ENCODE measurements at regions not wholly inside any gene's neighbourhood (a gene's known extent, or its start where the extent isn't known, plus 50 kb on each side); places are given as distances from the start of the nearest gene placed in this dataset.

DNA sequence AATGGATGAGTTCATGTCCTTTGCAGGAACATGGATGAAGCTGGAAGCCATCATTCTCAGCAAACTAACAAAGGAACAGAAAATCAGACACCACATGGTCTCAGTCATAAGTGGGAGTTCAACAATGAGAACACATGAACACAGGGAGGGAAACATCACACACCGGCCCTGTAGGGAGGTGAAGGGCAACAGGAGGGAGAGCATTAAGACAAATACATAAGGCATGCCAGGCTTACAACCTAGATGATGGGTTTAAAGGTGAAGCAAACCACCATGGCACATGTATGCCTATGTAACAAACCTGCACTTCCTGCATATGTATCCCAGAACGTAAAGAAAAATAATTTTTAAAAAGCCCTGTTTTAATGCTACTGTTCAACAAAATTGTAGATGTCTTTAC, 914.2 kb upstream of the ATXN7L3B start:
- intact Hi-C loops (cut with micrococcal nuclease; ENCODE audit: unreplicated experiment) = no loop called here
- ChIA-PET CTCF (no interaction called here), POLR2A (ENCODE audit: low non-redundant PET) (no interaction called here)
- Histone ChIP-seq H3K36me3 (ENCODE audit: insufficient read depth, low read length, poor library complexity, severe bottlenecking) (no peaks in the 10 kb centered on the region), H3K9me3 (ENCODE audit: low read depth, low read length, poor library complexity, severe bottlenecking) (no peaks in the 10 kb centered on the region), H3K27ac (ENCODE audit: low read depth, low read length, poor library complexity, severe bottlenecking) (no peak overlapping the region), H3K27me3 (replicated peaks; ENCODE audit: insufficient read depth, low read depth, low read length, poor library complexity) (no peaks in the 10 kb centered on the region), H3K4me1 (ENCODE audit: insufficient read depth, low read length, poor library complexity, severe bottlenecking) (peaks cover 16% of the 10 kb centered on the region), H3K4me3 (ENCODE audit: low read depth, low read length, poor library complexity, severe bottlenecking) (no peak overlapping the region)
- TF ChIP-seq, protein P1, sequence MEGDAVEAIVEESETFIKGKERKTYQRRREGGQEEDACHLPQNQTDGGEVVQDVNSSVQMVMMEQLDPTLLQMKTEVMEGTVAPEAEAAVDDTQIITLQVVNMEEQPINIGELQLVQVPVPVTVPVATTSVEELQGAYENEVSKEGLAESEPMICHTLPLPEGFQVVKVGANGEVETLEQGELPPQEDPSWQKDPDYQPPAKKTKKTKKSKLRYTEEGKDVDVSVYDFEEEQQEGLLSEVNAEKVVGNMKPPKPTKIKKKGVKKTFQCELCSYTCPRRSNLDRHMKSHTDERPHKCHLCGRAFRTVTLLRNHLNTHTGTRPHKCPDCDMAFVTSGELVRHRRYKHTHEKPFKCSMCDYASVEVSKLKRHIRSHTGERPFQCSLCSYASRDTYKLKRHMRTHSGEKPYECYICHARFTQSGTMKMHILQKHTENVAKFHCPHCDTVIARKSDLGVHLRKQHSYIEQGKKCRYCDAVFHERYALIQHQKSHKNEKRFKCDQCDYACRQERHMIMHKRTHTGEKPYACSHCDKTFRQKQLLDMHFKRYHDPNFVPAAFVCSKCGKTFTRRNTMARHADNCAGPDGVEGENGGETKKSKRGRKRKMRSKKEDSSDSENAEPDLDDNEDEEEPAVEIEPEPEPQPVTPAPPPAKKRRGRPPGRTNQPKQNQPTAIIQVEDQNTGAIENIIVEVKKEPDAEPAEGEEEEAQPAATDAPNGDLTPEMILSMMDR (conservative IDR thresholded peaks at IDR 0.05; ENCODE audit: low read depth, low read length) = no peak
- TF ChIP-seq EZH2 (IDR thresholded peaks at IDR 0.05; ENCODE audit: borderline replicate concordance, low read depth, low read length, poor library complexity, severe bottlenecking) = no peak
- no peak for DNase-seq (ENCODE audit: low spot score)
- BruUV-seq (replicated peaks) = no TSS peak

DNA sequence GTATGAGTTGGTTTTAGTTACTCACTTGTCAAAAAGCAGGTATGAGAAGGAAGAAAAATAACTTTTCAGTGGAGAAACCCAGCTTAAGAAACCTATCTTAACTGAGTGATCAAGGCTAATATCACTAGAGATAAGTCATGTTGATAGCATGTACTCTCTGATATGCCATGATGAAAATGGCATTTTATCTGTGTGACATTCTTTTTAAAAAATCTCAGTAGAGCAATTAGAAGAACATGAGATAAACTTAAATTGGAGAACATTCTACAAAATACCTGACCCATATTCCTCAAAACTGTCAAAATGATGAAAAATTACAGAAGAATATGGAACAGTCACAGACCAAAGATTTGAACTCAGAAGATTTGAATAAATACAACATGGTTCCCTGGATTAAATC, 912.4 kb upstream of the ATXN7L3B start:
- CTCF ChIA-PET = no interaction called here
- Histone ChIP-seq H3K36me3 (ENCODE audit: insufficient read depth, low read length, poor library complexity, severe bottlenecking) (no peaks in the 10 kb centered on the region), H3K4me3 (ENCODE audit: low read depth, low read length, poor library complexity, severe bottlenecking) (no peak overlapping the region), H3K27ac (ENCODE audit: low read depth, low read length, poor library complexity, severe bottlenecking) (no peak overlapping the region), H3K9me3 (ENCODE audit: low read depth, low read length, poor library complexity, severe bottlenecking) (no peaks in the 10 kb centered on the region), H3K27me3 (replicated peaks; ENCODE audit: insufficient read depth, low read depth, low read length, poor library complexity) (no peaks in the 10 kb centered on the region), H3K4me1 (ENCODE audit: insufficient read depth, low read length, poor library complexity, severe bottlenecking) (no peaks in the 10 kb centered on the region)
- intact Hi-C loops (cut with micrococcal nuclease; ENCODE audit: unreplicated experiment) = no loop called here
- BruUV-seq (replicated peaks) = no TSS peak
- POLR2A ChIA-PET (ENCODE audit: low non-redundant PET) = interaction anchor here (0.6 kb wide), 1 partner anchor 81 kb away, joined by 3 read pairs; no protein-coding TSS in a partner anchor
- DNase-seq (ENCODE audit: low spot score) = no peak
- TF ChIP-seq, protein P1 (conservative IDR thresholded peaks at IDR 0.05; ENCODE audit: low read depth, low read length) = no peak
- no peak for TF ChIP-seq EZH2 (IDR thresholded peaks at IDR 0.05; ENCODE audit: borderline replicate concordance, low read depth, low read length, poor library complexity, severe bottlenecking)

DNA sequence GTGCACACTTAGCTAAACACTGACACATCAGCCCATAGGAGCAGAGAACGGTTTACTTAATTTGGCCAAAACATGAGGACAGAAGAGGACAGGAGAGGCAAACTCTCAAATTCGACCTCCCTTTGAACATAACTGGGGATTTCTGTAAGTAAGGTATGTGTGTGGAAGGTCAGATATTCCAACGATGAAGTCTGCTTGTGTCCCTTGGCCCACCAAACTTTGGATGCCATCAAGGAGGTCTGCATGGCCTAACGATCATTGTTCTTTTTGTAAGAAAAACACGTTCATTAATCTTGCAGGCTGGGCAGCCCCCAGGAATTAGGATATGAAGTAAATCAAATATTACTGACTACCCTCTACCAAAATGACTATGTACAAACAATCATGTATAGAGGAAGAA, 908.5 kb upstream of the ATXN7L3B start:
- intact Hi-C loops (cut with micrococcal nuclease; ENCODE audit: unreplicated experiment) = no loop called here
- H3K9me3 ChIP-seq (ENCODE audit: low read depth, low read length, poor library complexity, severe bottlenecking) = no peaks in the 10 kb centered on the region
- POLR2A ChIA-PET (ENCODE audit: low non-redundant PET) = no interaction called here
- BruUV-seq (replicated peaks) = no TSS peak
- no peak for TF ChIP-seq EZH2 (IDR thresholded peaks at IDR 0.05; ENCODE audit: borderline replicate concordance, low read depth, low read length, poor library complexity, severe bottlenecking)
- TF ChIP-seq, protein P1 (conservative IDR thresholded peaks at IDR 0.05; ENCODE audit: low read depth, low read length) = no peak
- no peaks in the 10 kb centered on the region for H3K27me3 ChIP-seq (replicated peaks; ENCODE audit: insufficient read depth, low read depth, low read length, poor library complexity)
- H3K4me1 ChIP-seq (ENCODE audit: insufficient read depth, low read length, poor library complexity, severe bottlenecking) = no peaks in the 10 kb centered on the region
- H3K27ac ChIP-seq (ENCODE audit: low read depth, low read length, poor library complexity, severe bottlenecking) = no peak overlapping the region
- H3K4me3 ChIP-seq (ENCODE audit: low read depth, low read length, poor library complexity, severe bottlenecking) = no peak overlapping the region
- CTCF ChIA-PET = no interaction called here
- DNase-seq (ENCODE audit: low spot score) = no peak
- H3K36me3 ChIP-seq (ENCODE audit: insufficient read depth, low read length, poor library complexity, severe bottlenecking) = no peaks in the 10 kb centered on the region

Measured in A673 (cell line).